Left lung (tissue), 4 donors: ENCODE measurements at regions not wholly inside any gene's neighbourhood (a gene's known extent, or its start where the extent isn't known, plus 50 kb on each side); places are given as distances from the start of the nearest gene placed in this dataset.

Experiments
- ATAC-seq: fragments of 200-7000 bp; cut with Tn5 transposase; one replicate; pipeline ENCODE4 v1.9.1; 2020; ENCODE audit warnings: moderate library complexity
- DNase-seq, 4 donors: peaks; one replicate each; pipeline ENCODE4 v3.0.0-alpha.2; 2013 to 2020
- H3K27ac ChIP-seq, 2 donors: fragments of 200-600 bp; sonication (generic) in 1 of 2; one replicate each; pipeline versions ENCODE4 v1.5.0 to v1.8.0; 2020 to 2021
- H3K27me3 ChIP-seq, 2 donors: fragments of 200-600 bp; sonication (generic) in 1 of 2; one replicate each; pipeline versions ENCODE4 v1.5.0 to v1.8.0; 2020 to 2021
- H3K36me3 ChIP-seq, 2 donors: fragments of 200-600 bp; sonication (generic) in 1 of 2; one replicate each; pipeline versions ENCODE4 v1.5.0 to v1.8.0; 2020 to 2021
- H3K4me1 ChIP-seq, 2 donors: fragments of 200-600 bp; one replicate each; pipeline ENCODE4 v1.8.0; 2021
- H3K4me3 ChIP-seq, 2 donors: fragments of 200-600 bp; sonication (generic) in 1 of 2; one replicate each; pipeline versions ENCODE4 v1.5.0 to v1.8.0; 2020 to 2021; ENCODE audit warnings: mild to moderate bottlenecking in 1 of 2
- H3K9me3 ChIP-seq, 2 donors: fragments of 200-600 bp; sonication (generic) in 1 of 2; one replicate each; pipeline versions ENCODE4 v1.5.0 to v1.8.0; 2020 to 2021
- CTCF ChIP-seq, 2 donors: fragments of 200-600 bp; sonication (generic) in 1 of 2; IDR thresholded peaks; one replicate each; pipeline versions ENCODE4 v1.5.0 to v1.8.0; 2021; ENCODE audit warnings: antibody characterized with exemption in 2 of 2
- intact Hi-C, 2 donors: fragments of 100-400 bp; cut with DNase I; formaldehyde crosslinking; loops; one replicate each; pipeline versions ENCODE4 v1.11.2 to v1.14.2; 2022
- donor health status: DM: no; HTN: yes; CAD: no.
- donor health status: DM: no; HTN: no; CAD: no.

GRCh38 chr16:85234310-85235204 lies 122.3 kb upstream of the CIBAR2 start:
- no peak for TF ChIP-seq CTCF (IDR thresholded peaks at IDR 0.05)
- H3K27me3 ChIP-seq = peaks cover 0 to 49% of the 10 kb centered on the region in 2 donors
- peak in 3 of 4 donors; percentile 53 to 95 (median 90) for DNase-seq
- H3K4me1 ChIP-seq = peaks cover 9 to 31% of the 10 kb centered on the region in 2 donors
- H3K27ac ChIP-seq = peak overlapping the region in 1 of 2 donors; percentile 67
- no peaks in the 10 kb centered on the region for H3K36me3 ChIP-seq
- intact Hi-C loops = loop anchor here in 1 of 2 donors (10.0 kb wide), 1 partner anchor 120 kb away; the partner anchor contains the start of gene CIBAR2
- ATAC-seq = peak; percentile 76
- H3K9me3 ChIP-seq = no peaks in the 10 kb centered on the region
- H3K4me3 ChIP-seq = peak overlapping the region in 1 of 2 donors; percentile 13

- H3K4me1 ChIP-seq = peaks cover 9 to 31% of the 10 kb centered on the region in 2 donors
- peaks cover 0 to 49% of the 10 kb centered on the region in 2 donors for H3K27me3 ChIP-seq
- peak overlapping the region in 1 of 2 donors; percentile 13 for H3K4me3 ChIP-seq
- DNase-seq = peak in 2 of 4 donors; percentile 49 to 75
- no peaks in the 10 kb centered on the region for H3K36me3 ChIP-seq
- no peak for TF ChIP-seq CTCF (IDR thresholded peaks at IDR 0.05)
- ATAC-seq = peak; percentile 16
- no peaks in the 10 kb centered on the region for H3K9me3 ChIP-seq
- intact Hi-C loops = loop anchor here in 1 of 2 donors (10.0 kb wide), 1 partner anchor 121 kb away; the partner anchor contains the start of gene CIBAR2
- H3K27ac ChIP-seq = peak overlapping the region in 1 of 2 donors; percentile 70
Observed at GRCh38 chr16:85235991-85236817, 123.9 kb upstream of the CIBAR2 start.

GRCh38 chr16:85236818-85237150 lies 124.5 kb upstream of the CIBAR2 start:
- TF ChIP-seq CTCF (IDR thresholded peaks at IDR 0.05) = no peak
- no peak overlapping the region for H3K4me3 ChIP-seq
- peaks cover 0 to 49% of the 10 kb centered on the region in 2 donors for H3K27me3 ChIP-seq
- H3K4me1 ChIP-seq = peaks cover 9 to 31% of the 10 kb centered on the region in 2 donors
- no peak for DNase-seq
- H3K9me3 ChIP-seq = no peaks in the 10 kb centered on the region
- no peak for ATAC-seq
- intact Hi-C loops = loop anchor here in 1 of 2 donors (10.0 kb wide), 1 partner anchor 122 kb away; the partner anchor contains the start of gene CIBAR2
- no peak overlapping the region for H3K27ac ChIP-seq
- no peaks in the 10 kb centered on the region for H3K36me3 ChIP-seq

GRCh38 chr16:85237817-85238216 lies 125.5 kb upstream of the CIBAR2 start:
- Histone ChIP-seq H3K9me3 (no peaks in the 10 kb centered on the region), H3K27ac (no peak overlapping the region), H3K4me3 (no peak overlapping the region), H3K27me3 (peaks cover 0 to 49% of the 10 kb centered on the region in 2 donors), H3K36me3 (no peaks in the 10 kb centered on the region), H3K4me1 (peaks cover 9 to 31% of the 10 kb centered on the region in 2 donors)
- ATAC-seq (no peak), DNase-seq (no peak)
- intact Hi-C loops = loop anchor here in 1 of 2 donors (10.0 kb wide), 1 partner anchor 123 kb away; the partner anchor contains the start of gene CIBAR2
- TF ChIP-seq CTCF (IDR thresholded peaks at IDR 0.05) = no peak
